ENCODE measurements at regions not wholly inside any gene's neighbourhood (a gene's known extent, or its start where the extent isn't known, plus 50 kb on each side); places are given as distances from the start of the nearest gene placed in this dataset.

DNA sequence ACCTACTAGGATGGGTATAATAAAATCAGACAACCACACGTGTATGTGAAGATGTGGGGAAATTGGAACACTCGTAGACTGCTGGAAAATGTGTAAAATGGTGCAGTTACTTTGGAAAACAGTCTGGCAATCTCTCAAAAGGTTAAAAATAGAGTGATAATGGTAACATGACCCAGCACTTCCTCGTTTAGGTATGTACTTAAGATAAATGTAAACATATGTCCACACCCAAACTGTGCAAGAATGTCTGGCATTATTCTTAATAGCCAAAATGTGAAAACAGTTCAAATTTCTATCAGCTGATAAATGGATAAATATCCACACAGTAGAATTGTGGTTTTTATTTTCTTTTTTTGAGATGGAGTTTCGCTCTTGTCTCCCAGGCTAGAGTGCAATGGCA is 272.8 kb downstream of the ZNF248 start:
- H3K27ac ChIP-seq: no peak overlapping the region
- TF ChIP-seq, protein P1, sequence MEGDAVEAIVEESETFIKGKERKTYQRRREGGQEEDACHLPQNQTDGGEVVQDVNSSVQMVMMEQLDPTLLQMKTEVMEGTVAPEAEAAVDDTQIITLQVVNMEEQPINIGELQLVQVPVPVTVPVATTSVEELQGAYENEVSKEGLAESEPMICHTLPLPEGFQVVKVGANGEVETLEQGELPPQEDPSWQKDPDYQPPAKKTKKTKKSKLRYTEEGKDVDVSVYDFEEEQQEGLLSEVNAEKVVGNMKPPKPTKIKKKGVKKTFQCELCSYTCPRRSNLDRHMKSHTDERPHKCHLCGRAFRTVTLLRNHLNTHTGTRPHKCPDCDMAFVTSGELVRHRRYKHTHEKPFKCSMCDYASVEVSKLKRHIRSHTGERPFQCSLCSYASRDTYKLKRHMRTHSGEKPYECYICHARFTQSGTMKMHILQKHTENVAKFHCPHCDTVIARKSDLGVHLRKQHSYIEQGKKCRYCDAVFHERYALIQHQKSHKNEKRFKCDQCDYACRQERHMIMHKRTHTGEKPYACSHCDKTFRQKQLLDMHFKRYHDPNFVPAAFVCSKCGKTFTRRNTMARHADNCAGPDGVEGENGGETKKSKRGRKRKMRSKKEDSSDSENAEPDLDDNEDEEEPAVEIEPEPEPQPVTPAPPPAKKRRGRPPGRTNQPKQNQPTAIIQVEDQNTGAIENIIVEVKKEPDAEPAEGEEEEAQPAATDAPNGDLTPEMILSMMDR (IDR thresholded peaks at IDR 0.05): no peak
- no peak for DNase-seq (ENCODE audit: low spot score)
- no peak overlapping the region for H3K4me3 ChIP-seq

GRCh38 chr10:37582237-37582636 is 275.2 kb downstream of the ZNF248 start:
- no peak overlapping the region for H3K4me3 ChIP-seq
- TF ChIP-seq, protein P1 (IDR thresholded peaks at IDR 0.05): no peak
- DNase-seq (ENCODE audit: low spot score): no peak
- no peak overlapping the region for H3K27ac ChIP-seq

GRCh38 chr10:37576154-37576553 is 281.3 kb downstream of the ZNF248 start:
- Histone ChIP-seq H3K4me3 (no peak overlapping the region), H3K27ac (no peak overlapping the region)
- no peak for DNase-seq (ENCODE audit: low spot score)
- TF ChIP-seq, protein P1 (IDR thresholded peaks at IDR 0.05): no peak

GRCh38 chr10:37572206-37572605 is 285.2 kb downstream of the ZNF248 start:
- TF ChIP-seq, protein P1 (IDR thresholded peaks at IDR 0.05): no peak
- H3K4me3 ChIP-seq: no peak overlapping the region
- DNase-seq (ENCODE audit: low spot score): no peak

GRCh38 chr10:37566332-37566731 is 291.1 kb downstream of the ZNF248 start:
- TF ChIP-seq, protein P1 (IDR thresholded peaks at IDR 0.05): no peak
- Histone ChIP-seq H3K27ac (no peak overlapping the region), H3K4me3 (no peak overlapping the region)
- no peak for DNase-seq (ENCODE audit: low spot score)

More at GRCh38 chr10:37572206-37572605, 285.2 kb downstream of the ZNF248 start:
- H3K27ac ChIP-seq: no peak overlapping the region

- TF ChIP-seq, protein P1 (IDR thresholded peaks at IDR 0.05): no peak
- DNase-seq (ENCODE audit: low spot score): no peak
- Histone ChIP-seq H3K4me3 (no peak overlapping the region), H3K27ac (no peak overlapping the region)
Observed at GRCh38 chr10:37563715-37564108, 293.7 kb downstream of the ZNF248 start.

- H3K27ac ChIP-seq: no peak overlapping the region
- H3K4me3 ChIP-seq: no peak overlapping the region
- no peak for DNase-seq (ENCODE audit: low spot score)
- TF ChIP-seq, protein P1 (IDR thresholded peaks at IDR 0.05): no peak
Observed at GRCh38 chr10:37563107-37563714, 294.2 kb downstream of the ZNF248 start.

Data from coronary artery (tissue), 2 donors.